GM12878 (cell line): ENCODE measurements at regions not wholly inside any gene's neighbourhood (a gene's known extent, or its start where the extent isn't known, plus 50 kb on each side); places are given as distances from the start of the nearest gene placed in this dataset.

Experiments used
- ATF2 ChIP-seq: IDR thresholded peaks from 2 replicates; pipeline ENCODE4 v1.6.1; 2012; ENCODE audit warnings: low read length, inconsistent platforms
- CBFB ChIP-seq: IDR thresholded peaks from 2 replicates; pipeline ENCODE4 v1.6.1; 2016; ENCODE audit warnings: antibody characterized with exemption, low read depth
- CTCF ChIP-seq, 3 experiments: IDR thresholded peaks in 2 of 3; conservative IDR thresholded peaks in 1 of 3; 2 replicates each; pipeline ENCODE4 v1.5.1; 2011; ENCODE audit warnings: low read depth in 3 of 3, low read length in 3 of 3, mild to moderate bottlenecking in 3 of 3, control low read depth in 2 of 3, moderate library complexity in 2 of 3, inconsistent platforms in 1 of 3, mixed read lengths in 1 of 3; ENCODE audit not compliant: control insufficient read depth in 2 of 3, insufficient read depth in 1 of 3; ENCODE audit errors: extremely low read depth in 1 of 3
- EZH2 ChIP-seq: IDR thresholded peaks from 2 replicates; pipeline ENCODE4 v1.6.1; 2012; ENCODE audit warnings: low read depth, mild to moderate bottlenecking, control low read depth, inconsistent platforms, low read length, borderline replicate concordance; ENCODE audit not compliant: control insufficient read depth
- HDAC2 ChIP-seq: fragments of 200-600 bp; sonication (generic); IDR thresholded peaks from 2 replicates; pipeline ENCODE4 v1.6.1; 2017
- JUND ChIP-seq: IDR thresholded peaks from 2 replicates; pipeline ENCODE4 v1.6.1; 2012; ENCODE audit warnings: low read depth, mild to moderate bottlenecking, low read length, improper control_type of control experiment, moderate library complexity
- MAX ChIP-seq: IDR thresholded peaks from 2 replicates; pipeline ENCODE4 v1.6.1; 2012; ENCODE audit warnings: low read depth, low read length, improper control_type of control experiment
- POLR2A ChIP-seq: IDR thresholded peaks from 2 replicates; pipeline ENCODE4 v1.6.1; 2011; ENCODE audit warnings: low read depth, mild to moderate bottlenecking, low read length
- RAD21 ChIP-seq: IDR thresholded peaks from 2 replicates; pipeline ENCODE4 v1.6.1; 2011; ENCODE audit warnings: mild to moderate bottlenecking, low read depth, low read length, moderate library complexity; ENCODE audit not compliant: insufficient read depth
- SREBF1 ChIP-seq: IDR thresholded peaks from 2 replicates; pipeline ENCODE4 v1.6.1; 2012; ENCODE audit warnings: mild to moderate bottlenecking, low read length
- ZZZ3 ChIP-seq: IDR thresholded peaks from 2 replicates; pipeline ENCODE4 v1.6.1; 2011; ENCODE audit warnings: low read depth; ENCODE audit not compliant: control insufficient read depth, insufficient read length

GRCh38 chr22:49548356-49549202, 279.1 kb downstream of the BRD1 start:
- TF ChIP-seq SREBF1 (no peak), CTCF (IDR thresholded peaks at IDR 0.05 in 2 of 3, conservative IDR thresholded peaks at IDR 0.05 in 1 of 3; ENCODE audit: control insufficient read depth in 2 of 3, extremely low read depth in 1 of 3, insufficient read depth in 1 of 3, low read depth in 3 of 3, low read length in 3 of 3) (no peak), MAX (no peak), ATF2 (no peak), HDAC2 (no peak), EZH2 (no peak), JUND (no peak), CBFB (no peak), POLR2A (no peak), ZZZ3 (no peak), RAD21 (no peak)
